Vagina (tissue), 2 donors: ENCODE measurements at regions not wholly inside any gene's neighbourhood (a gene's known extent, or its start where the extent isn't known, plus 50 kb on each side); places are given as distances from the start of the nearest gene placed in this dataset.

Source experiments
- DNase-seq, 2 donors: peaks; one replicate each; pipeline ENCODE4 v3.0.0-alpha.2; 2017; ENCODE audit errors: extremely low spot score in 2 of 2
- H3K27ac ChIP-seq: fragments of 200-600 bp; sonication (generic); one replicate; pipeline ENCODE4 v1.5.1; 2019
- H3K27me3 ChIP-seq: fragments of 200-600 bp; sonication (generic); one replicate; pipeline ENCODE4 v1.5.1; 2019
- H3K36me3 ChIP-seq, 2 donors: fragments of 200-600 bp; sonication (generic); one replicate each; pipeline ENCODE4 v1.5.1; 2017 to 2019
- H3K4me1 ChIP-seq: fragments of 200-600 bp; sonication (generic); one replicate; pipeline ENCODE4 v1.5.1; 2019
- H3K4me3 ChIP-seq, 2 donors: fragments of 200-600 bp; sonication (generic); 1 replicate in 1 of 2; 2 replicates in 1 of 2; pipeline ENCODE4 v1.5.1; 2016 to 2019
- H3K9me3 ChIP-seq: fragments of 200-600 bp; sonication (generic); one replicate; pipeline ENCODE4 v1.5.1; 2019
- CTCF ChIP-seq, 3 experiments: fragments of 450-650 bp in 2 of 3; fragments of 200-600 bp in 1 of 3; sonication (generic) in 1 of 3; IDR thresholded peaks; one replicate each; pipeline ENCODE4 v1.5.1; 2017 to 2019; ENCODE audit warnings: antibody characterized with exemption in 3 of 3, mild to moderate bottlenecking in 2 of 3, moderate library complexity in 2 of 3
- POLR2A ChIP-seq, 2 donors: fragments of 450-650 bp; IDR thresholded peaks; one replicate each; pipeline ENCODE4 v1.6.1; 2017; ENCODE audit warnings: antibody characterized with exemption in 2 of 2, mild to moderate bottlenecking in 2 of 2, moderate library complexity in 2 of 2
- POLR2AphosphoS5 ChIP-seq, 2 donors: sonication (generic); formaldehyde crosslinking; IDR thresholded peaks; one replicate each; pipeline ENCODE4 v1.9.0; 2017; ENCODE audit warnings: antibody characterized with exemption in 2 of 2, mild to moderate bottlenecking in 2 of 2, low read depth in 1 of 2; ENCODE audit not compliant: insufficient read depth in 1 of 2
- intact Hi-C: fragments of 100-400 bp; cut with DNase I; formaldehyde crosslinking; loops from one replicate; pipeline ENCODE4 v1.15.1; 2023

GRCh38 chr1:22241250-22241649 is 98.4 kb upstream of the WNT4 start:
- no peak for DNase-seq
- H3K4me3 ChIP-seq = no peak overlapping the region
- TF ChIP-seq POLR2AphosphoS5 (IDR thresholded peaks at IDR 0.05; ENCODE audit: insufficient read depth in 1 of 2, low read depth in 1 of 2) (no peak), CTCF (IDR thresholded peaks at IDR 0.05) (no peak), POLR2A (IDR thresholded peaks at IDR 0.05) (no peak)
- no peak overlapping the region for H3K27ac ChIP-seq
- H3K4me1 ChIP-seq = peaks cover 18% of the 10 kb centered on the region
- intact Hi-C loops = no loop called here
- H3K36me3 ChIP-seq = no peaks in the 10 kb centered on the region
- no peaks in the 10 kb centered on the region for H3K27me3 ChIP-seq
- H3K9me3 ChIP-seq = no peaks in the 10 kb centered on the region

GRCh38 chr1:22241811-22242210 is 98.9 kb upstream of the WNT4 start:
- Histone ChIP-seq H3K4me1 (peaks cover 18% of the 10 kb centered on the region), H3K27me3 (no peaks in the 10 kb centered on the region), H3K4me3 (no peak overlapping the region), H3K27ac (no peak overlapping the region), H3K36me3 (no peaks in the 10 kb centered on the region), H3K9me3 (no peaks in the 10 kb centered on the region)
- intact Hi-C loops = no loop called here
- TF ChIP-seq POLR2A (IDR thresholded peaks at IDR 0.05) (no peak), POLR2AphosphoS5 (IDR thresholded peaks at IDR 0.05; ENCODE audit: insufficient read depth in 1 of 2, low read depth in 1 of 2) (no peak), CTCF (IDR thresholded peaks at IDR 0.05) (no peak)
- DNase-seq = no peak

GRCh38 chr1:22245100-22245650 is 102.3 kb upstream of the WNT4 start:
- Histone ChIP-seq H3K27me3 (no peaks in the 10 kb centered on the region), H3K4me1 (no peaks in the 10 kb centered on the region), H3K36me3 (no peaks in the 10 kb centered on the region), H3K9me3 (no peaks in the 10 kb centered on the region), H3K4me3 (no peak overlapping the region), H3K27ac (no peak overlapping the region)
- intact Hi-C loops = no loop called here
- DNase-seq = no peak
- TF ChIP-seq CTCF (IDR thresholded peaks at IDR 0.05) (no peak), POLR2AphosphoS5 (IDR thresholded peaks at IDR 0.05; ENCODE audit: insufficient read depth in 1 of 2, low read depth in 1 of 2) (no peak), POLR2A (IDR thresholded peaks at IDR 0.05) (no peak)

- Histone ChIP-seq H3K27ac (no peak overlapping the region), H3K27me3 (no peaks in the 10 kb centered on the region), H3K4me1 (no peaks in the 10 kb centered on the region), H3K36me3 (no peaks in the 10 kb centered on the region), H3K4me3 (no peak overlapping the region), H3K9me3 (no peaks in the 10 kb centered on the region)
- no peak for TF ChIP-seq CTCF (IDR thresholded peaks at IDR 0.05)
- no peak for TF ChIP-seq POLR2AphosphoS5 (IDR thresholded peaks at IDR 0.05; ENCODE audit: insufficient read depth in 1 of 2, low read depth in 1 of 2)
- no peak for TF ChIP-seq POLR2A (IDR thresholded peaks at IDR 0.05)
- intact Hi-C loops = no loop called here
- DNase-seq = no peak
Measured at GRCh38 chr1:22245726-22246125, 102.8 kb upstream of the WNT4 start.

- intact Hi-C loops = no loop called here
- no peaks in the 10 kb centered on the region for H3K27me3 ChIP-seq
- H3K27ac ChIP-seq = no peak overlapping the region
Measured at GRCh38 chr1:22246755-22247480, 104.0 kb upstream of the WNT4 start.

More at GRCh38 chr1:22246755-22247480, 104.0 kb upstream of the WNT4 start:
- H3K4me1 ChIP-seq = no peaks in the 10 kb centered on the region
- no peak overlapping the region for H3K4me3 ChIP-seq
- H3K9me3 ChIP-seq = no peaks in the 10 kb centered on the region
- no peak for DNase-seq
- no peaks in the 10 kb centered on the region for H3K36me3 ChIP-seq
- TF ChIP-seq POLR2AphosphoS5 (IDR thresholded peaks at IDR 0.05; ENCODE audit: insufficient read depth in 1 of 2, low read depth in 1 of 2) (no peak), CTCF (IDR thresholded peaks at IDR 0.05) (no peak), POLR2A (IDR thresholded peaks at IDR 0.05) (no peak)
